ENCODE measurements at regions not wholly inside any gene's neighbourhood (a gene's known extent, or its start where the extent isn't known, plus 50 kb on each side); places are given as distances from the start of the nearest gene placed in this dataset. TPM values are rescaled to one million over a fixed set of nuclear protein-coding genes. Genes with fewer than 3 reads are reported as not detected.

- no peak for DNase-seq
Measured at GRCh38 chr16:76183647-76184046, 93.6 kb upstream of the CNTNAP4 start.

- DNase-seq = no peak
Measured at GRCh38 chr16:76190057-76190456, 87.1 kb upstream of the CNTNAP4 start.

GRCh38 chr16:76190480-76190879, 86.7 kb upstream of the CNTNAP4 start:
- DNase-seq = no peak

- DNase-seq = no peak
Measured at GRCh38 chr16:76193906-76194615, 83.1 kb upstream of the CNTNAP4 start.

- no peak for DNase-seq
Measured at GRCh38 chr16:76194616-76195015, 82.6 kb upstream of the CNTNAP4 start.

DNA sequence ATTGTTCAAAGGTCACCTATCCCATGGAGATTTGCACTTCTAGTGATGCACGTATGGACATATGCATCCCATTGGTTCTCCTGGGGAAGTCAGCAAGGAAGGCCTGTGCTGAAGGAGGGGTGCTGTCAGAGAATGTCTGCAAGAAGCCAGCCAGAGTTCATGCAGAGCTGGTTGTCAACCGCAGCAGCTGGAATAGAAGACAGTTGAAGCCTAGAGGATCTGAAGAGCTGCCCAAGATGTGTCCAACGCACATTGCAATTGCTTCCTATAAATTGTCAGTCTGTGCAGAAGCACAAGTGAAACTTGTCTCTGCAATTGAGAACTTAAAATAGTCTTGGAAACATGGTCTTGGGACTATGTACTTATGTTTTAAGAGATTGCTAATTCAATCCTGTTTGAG, 82.1 kb upstream of the CNTNAP4 start:
- DNase-seq = no peak

DNA sequence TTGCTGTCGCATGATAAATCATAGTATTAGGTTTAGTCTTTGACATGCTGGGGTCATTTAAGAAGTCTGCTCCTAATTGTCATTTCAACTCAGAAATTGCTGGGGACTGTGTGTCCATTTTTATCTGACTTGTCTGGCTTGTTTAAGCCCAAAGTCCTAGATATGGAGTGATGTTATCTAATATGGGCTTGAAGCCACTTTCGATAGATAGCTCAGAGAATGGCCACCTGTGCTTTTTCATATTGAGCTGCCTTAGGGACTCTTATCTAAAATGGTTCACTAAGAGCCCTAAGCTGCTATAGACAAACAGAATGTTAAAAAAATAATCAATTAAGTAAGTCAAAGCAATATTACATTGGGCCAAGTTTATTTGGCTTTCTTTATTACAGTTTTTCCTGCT, 81.6 kb upstream of the CNTNAP4 start:
- DNase-seq = no peak

- no peak for DNase-seq
Measured at GRCh38 chr16:76197900-76198299, 79.3 kb upstream of the CNTNAP4 start.

DNA sequence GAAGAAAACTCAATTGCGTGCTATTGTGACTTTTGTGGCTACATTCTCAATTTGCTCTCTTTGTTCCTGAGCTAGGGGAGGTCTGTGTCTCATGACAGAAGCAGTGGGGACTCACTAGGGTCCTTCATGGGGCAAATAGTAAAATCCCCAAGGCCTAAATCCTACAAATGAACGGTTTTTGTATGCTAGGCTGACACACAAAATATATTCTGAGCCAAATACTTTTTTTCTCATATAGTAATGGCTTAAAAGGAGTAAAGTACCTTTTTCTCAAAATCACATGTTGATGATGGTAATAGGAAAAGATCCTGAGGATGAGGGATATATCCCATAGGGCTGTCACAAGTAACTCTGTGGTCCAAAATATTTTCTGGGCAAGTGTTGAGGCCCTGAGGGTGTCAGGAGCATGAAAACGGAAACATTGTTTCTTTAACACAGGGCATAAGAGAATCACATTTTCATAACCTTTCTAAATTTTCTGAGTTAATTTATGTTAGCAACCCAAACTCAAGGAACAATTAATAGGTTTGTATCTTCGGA, 77.5 kb upstream of the CNTNAP4 start:
- no peak for DNase-seq

GRCh38 chr16:76201385-76201784, 75.8 kb upstream of the CNTNAP4 start:
- DNase-seq = peak; percentile 30

GRCh38 chr16:76204249-76204648, 73.0 kb upstream of the CNTNAP4 start:
- no peak for DNase-seq

DNA sequence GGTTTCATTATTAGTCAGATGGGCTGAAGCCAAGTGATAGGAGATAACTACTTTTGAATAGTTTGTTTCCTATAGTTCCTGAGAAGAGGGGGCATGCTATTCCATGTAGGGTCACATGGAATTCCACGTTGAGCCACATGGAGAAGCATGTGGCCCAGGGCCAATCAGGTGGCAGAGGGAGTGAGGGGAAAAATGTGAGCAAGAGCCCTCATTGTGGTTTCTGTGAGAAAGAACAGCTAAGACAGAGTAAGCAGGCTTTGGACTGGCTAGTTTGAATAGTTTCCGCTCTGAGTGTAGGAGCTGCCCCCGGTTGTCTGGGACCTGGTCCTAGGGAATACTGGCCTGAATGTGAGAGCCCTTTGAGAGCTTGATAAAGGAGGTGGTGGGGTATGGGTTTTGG, 69.9 kb upstream of the CNTNAP4 start:
- DNase-seq = no peak

DNA sequence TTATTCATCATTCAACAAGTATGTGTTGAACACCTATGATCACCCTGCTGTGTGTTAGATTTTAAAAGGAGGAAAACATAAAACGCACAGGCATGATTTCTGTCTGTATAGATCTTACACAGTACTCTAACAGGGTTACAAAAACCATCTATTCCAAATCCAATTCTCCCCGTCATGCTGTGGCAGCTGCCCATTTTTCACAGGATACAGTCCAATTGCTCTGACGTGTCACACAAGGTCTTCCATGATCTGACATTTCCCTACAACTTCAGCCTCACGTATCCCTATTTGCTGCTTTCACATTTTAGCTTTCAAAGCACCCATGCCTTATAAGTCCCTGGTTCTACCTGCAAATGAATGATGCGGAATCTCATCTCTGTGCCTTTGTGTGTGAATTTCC, 67.0 kb upstream of the CNTNAP4 start:
- no peak for DNase-seq

GRCh38 chr16:76213860-76214259, 63.3 kb upstream of the CNTNAP4 start:
- no peak for DNase-seq

- DNase-seq = no peak
Measured at GRCh38 chr16:76214856-76215255, 62.3 kb upstream of the CNTNAP4 start.

DNA sequence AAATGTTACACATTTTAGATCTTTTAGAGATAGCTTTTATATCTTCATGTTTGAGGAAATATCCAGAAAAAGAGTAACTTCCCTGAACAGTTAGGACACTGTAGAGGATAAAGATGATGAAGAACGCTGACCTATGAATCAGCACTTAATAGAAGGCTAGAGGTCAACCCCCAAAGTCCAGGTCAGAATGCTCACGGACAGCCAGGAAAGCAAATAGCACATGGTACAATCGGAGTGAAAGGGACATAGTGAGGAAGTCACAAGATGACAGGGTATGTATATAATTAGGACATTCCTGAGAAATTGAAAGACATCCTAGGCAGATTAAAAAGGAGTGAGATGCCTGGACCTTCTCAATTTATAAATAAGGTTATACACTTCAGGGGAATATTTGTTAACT, 55.1 kb upstream of the CNTNAP4 start:
- no peak for DNase-seq

DNA sequence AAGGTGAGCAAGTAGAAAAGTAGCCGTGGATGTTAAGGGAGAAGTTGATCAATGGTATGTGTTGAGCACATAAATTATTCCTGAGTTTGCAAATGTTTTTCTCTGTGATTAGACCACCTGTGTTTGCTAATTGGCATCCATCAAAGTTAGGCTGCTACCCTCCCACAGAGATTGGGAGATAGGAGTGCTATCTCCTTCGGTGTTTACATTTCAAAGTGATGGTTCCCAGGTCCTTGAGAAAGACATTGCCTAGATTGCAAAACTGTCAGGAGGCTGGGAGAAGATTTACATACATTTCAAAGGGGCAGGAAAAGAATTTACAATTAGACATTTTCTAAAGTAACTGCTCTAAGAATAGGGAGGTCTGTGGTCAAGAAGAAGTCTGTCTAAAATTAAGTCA, 54.3 kb upstream of the CNTNAP4 start:
- no peak for DNase-seq

DNA sequence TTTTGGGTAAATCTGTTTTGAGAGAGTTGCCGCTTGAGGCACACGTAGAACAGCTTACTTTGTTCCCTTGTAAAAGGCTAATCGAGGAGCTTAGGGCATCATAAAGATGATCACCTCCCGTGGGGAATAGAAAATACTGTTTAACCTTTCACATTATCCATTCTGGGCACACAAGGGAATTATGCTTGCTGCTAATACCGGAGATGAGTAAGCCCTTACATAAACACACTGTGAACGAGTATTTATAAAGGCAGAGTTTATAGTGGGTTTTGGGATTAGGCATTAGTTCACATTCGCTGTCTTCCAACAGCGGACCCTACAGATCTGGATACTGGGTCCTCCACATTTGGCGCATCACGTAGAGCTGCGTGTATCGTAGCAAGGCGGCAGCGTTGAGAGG, 51.2 kb upstream of the CNTNAP4 start:
- DNase-seq = no peak

GRCh38 chr16:76226481-76226880, 50.7 kb upstream of the CNTNAP4 start:
- no peak for DNase-seq

Small RNA genes lying in the stretch of these regions (small RNA-seq; reads per million reads assigned to genes)
- not detected for gene RNA5SP430 (ENCODE audit: low replicate concordance)

Measured in skin of body (tissue), 2 donors.